Hematopoietic multipotent progenitor cell treated with erythropoietin and hydrocortisone succinate and interleukin-3 and kit ligand, for 6 days (in vitro differentiated cells): ENCODE measurements at regions not wholly inside any gene's neighbourhood (a gene's known extent, or its start where the extent isn't known, plus 50 kb on each side); places are given as distances from the start of the nearest gene placed in this dataset.
"Not testable (repeated sequence)": the region's sequence is repeated elsewhere in the genome, so short reads cannot be mapped to it uniquely, and the experiment has no call there.

Experiments
- DNase-seq: peaks from one replicate; pipeline ENCODE4 v3.0.0-alpha.2; 2015

DNA sequence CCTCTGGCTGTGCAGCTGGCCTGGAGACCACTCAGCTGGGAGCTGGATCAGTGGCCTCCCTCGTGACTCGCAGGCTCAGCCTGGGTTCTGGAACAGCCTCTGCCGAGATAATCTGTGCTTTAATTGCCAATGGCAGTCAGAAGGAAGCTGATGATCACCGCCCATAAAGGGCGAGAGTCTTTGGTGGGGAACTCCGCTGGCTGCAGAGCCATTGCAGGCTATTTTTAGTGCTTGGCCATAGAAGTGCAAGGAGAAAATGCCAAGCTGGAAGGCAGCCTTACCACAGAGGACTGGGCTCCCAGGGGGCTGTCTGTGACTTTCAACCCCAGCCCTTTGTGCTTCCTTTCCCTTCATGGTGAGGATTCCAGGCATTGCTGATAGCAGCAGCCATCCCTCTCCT is 62.2 kb upstream of the TENM4 start:
- no peak for DNase-seq

DNA sequence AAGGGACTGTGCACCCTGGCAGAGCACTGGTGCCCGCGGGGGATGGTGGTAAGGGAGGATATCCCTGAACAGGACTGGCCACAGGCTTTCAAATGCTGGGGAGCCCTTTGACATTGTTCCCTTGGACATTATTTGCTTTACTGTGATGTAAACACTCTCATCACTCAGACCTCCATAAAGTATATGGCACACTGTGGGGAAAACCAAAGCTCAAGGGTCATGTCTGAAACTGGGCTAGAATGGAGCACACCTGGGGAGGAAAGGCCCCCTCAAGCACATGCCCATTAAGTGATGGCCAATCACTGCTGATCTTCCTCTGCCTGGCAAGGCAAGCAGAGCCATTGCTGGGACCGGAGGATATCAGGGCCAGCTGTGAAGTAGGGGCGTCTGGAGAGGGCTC is 60.9 kb upstream of the TENM4 start:
- no peak for DNase-seq

GRCh38 chr11:79499929-79500328 is 59.1 kb upstream of the TENM4 start:
- not testable (repeated sequence) for DNase-seq

- DNase-seq, result no peak
Measured at GRCh38 chr11:79498667-79499066, 57.8 kb upstream of the TENM4 start.

DNA sequence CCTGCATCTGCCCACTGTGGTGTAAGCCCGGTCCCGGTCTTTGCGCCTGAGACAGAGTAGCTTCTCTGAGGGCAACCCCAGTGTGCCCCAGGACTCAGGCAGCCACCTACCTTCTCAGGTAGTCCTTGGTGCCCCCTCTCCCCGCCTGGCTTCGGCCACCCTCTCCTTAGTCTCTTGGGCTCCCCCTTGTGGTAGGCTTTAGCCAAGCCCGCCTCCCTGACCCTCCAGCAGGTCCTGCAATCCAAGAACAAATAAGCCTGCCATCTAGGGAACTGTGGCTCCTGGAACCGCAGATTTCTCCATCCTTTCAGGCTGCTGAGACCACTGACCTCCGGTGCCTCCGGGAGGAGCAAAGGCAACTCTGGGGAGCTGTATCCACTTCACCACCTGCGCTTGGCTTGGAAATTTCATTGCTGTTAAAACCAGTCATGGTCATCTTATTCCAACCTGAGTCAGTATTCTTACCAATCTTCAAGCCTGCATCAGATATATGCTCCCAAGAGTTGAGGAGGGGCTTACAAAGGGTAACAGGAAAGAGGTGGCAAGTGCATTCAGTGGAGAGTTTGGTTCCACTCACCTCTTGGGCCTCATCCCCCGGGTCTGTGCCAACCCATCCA is 52.8 kb upstream of the TENM4 start:
- DNase-seq, result peak; percentile 79

- no peak for DNase-seq
Measured at GRCh38 chr11:79492008-79492407, 51.2 kb upstream of the TENM4 start.
